SK-N-SH treated with all-trans-retinoic acid at 6 μM for 48 hours (cell line): ENCODE measurements at regions not wholly inside any gene's neighbourhood (a gene's known extent, or its start where the extent isn't known, plus 50 kb on each side); places are given as distances from the start of the nearest gene placed in this dataset.

Source experiments
- ARNTL ChIP-seq: fragments of 450-650 bp; formaldehyde crosslinking; IDR thresholded peaks from 2 replicates; pipeline ENCODE4 v1.5.0; 2020; ENCODE audit warnings: low read depth, mild to moderate bottlenecking, moderate library complexity, borderline replicate concordance
- CREB5 ChIP-seq: fragments of 250-450 bp; sonication (Bioruptor Pico); IDR thresholded peaks from 2 replicates; pipeline ENCODE4 v1.5.1; 2020; ENCODE audit warnings: low read depth, mild to moderate bottlenecking, moderate library complexity
- PATZ1 ChIP-seq: fragments of 250-450 bp; sonication (Bioruptor Pico); IDR thresholded peaks from 2 replicates; pipeline ENCODE4 v1.8.0; 2020; ENCODE audit warnings: mild to moderate bottlenecking, moderate library complexity, borderline replicate concordance
- POU6F1 ChIP-seq: fragments of 250-450 bp; sonication (Bioruptor Pico); IDR thresholded peaks from 2 replicates; pipeline ENCODE4 v1.8.0; 2021; ENCODE audit warnings: low read depth, mild to moderate bottlenecking, moderate library complexity, borderline replicate concordance
- SNAI2 ChIP-seq: fragments of 250-450 bp; sonication (Bioruptor Pico); IDR thresholded peaks from 2 replicates; pipeline ENCODE4 v1.5.0; 2020; ENCODE audit warnings: mild to moderate bottlenecking, moderate library complexity
- ZNF8 ChIP-seq: fragments of 450-650 bp; formaldehyde crosslinking; IDR thresholded peaks from 2 replicates; pipeline ENCODE4 v1.5.0; 2020; ENCODE audit warnings: mild to moderate bottlenecking, moderate library complexity

- TF ChIP-seq ARNTL (CRISPR knock-in tag) (no peak), ZNF8 (CRISPR knock-in tag) (no peak), POU6F1 (no peak), SNAI2 (CRISPR knock-in tag) (no peak), PATZ1 (no peak), CREB5 (CRISPR knock-in tag) (no peak)
Measured at GRCh38 chr1:208691012-208691411, 446.8 kb upstream of the PLXNA2 start.
